ENCODE measurements at regions not wholly inside any gene's neighbourhood (a gene's known extent, or its start where the extent isn't known, plus 50 kb on each side); places are given as distances from the start of the nearest gene placed in this dataset.

GRCh38 chr1:83490988-83491387 lies 507.9 kb downstream of the TTLL7 start:
- TF ChIP-seq CTCF (IDR thresholded peaks at IDR 0.05 in 4 of 5, conservative IDR thresholded peaks at IDR 0.05 in 1 of 5) (no peak), POLR2A (IDR thresholded peaks at IDR 0.05) (no peak)

Measured in gastrocnemius medialis (tissue), 4 donors.